B cell (primary cell): ENCODE measurements at regions not wholly inside any gene's neighbourhood (a gene's known extent, or its start where the extent isn't known, plus 50 kb on each side); places are given as distances from the start of the nearest gene placed in this dataset.

Source experiments
- ATAC-seq: fragments of 200-7000 bp; cut with Tn5 transposase; one replicate; pipeline ENCODE4 v1.10.0; 2021; ENCODE audit warnings: low read depth, mild to moderate bottlenecking, moderate number of reproducible peaks, moderate library complexity
- CTCF ChIA-PET: fragments of 350-600 bp; sonication (Branson Sonifier 250); formaldehyde crosslinking; loops from one replicate; lab custom pipeline; 2021; ENCODE audit warnings: antibody characterized with exemption, inconsistent platforms; lab: Charles Lee
- POLR2A ChIA-PET: fragments of 350-600 bp; sonication (Branson Sonifier 250); formaldehyde crosslinking; loops from one replicate; lab custom pipeline; 2021; ENCODE audit warnings: antibody characterized with exemption; lab: Charles Lee
- DNase-seq: peaks from one replicate; pipeline ENCODE4 v3.0.0; 2013
- H2AFZ ChIP-seq: 2 replicates; pipeline ENCODE4 v1.6.1; 2012; ENCODE audit warnings: mild to moderate bottlenecking, low read depth, low read length; ENCODE audit not compliant: insufficient read depth, poor library complexity, severe bottlenecking
- H3K27ac ChIP-seq, 2 donors: 1 replicate in 1 of 2; 2 replicates in 1 of 2; pipeline ENCODE4 v1.5.1; 2012 to 2013; ENCODE audit warnings: low read length in 2 of 2, mild to moderate bottlenecking in 2 of 2, moderate library complexity in 1 of 2
- H3K27me3 ChIP-seq, 4 experiments: fragments of 200-600 bp in 1 of 4; sonication (generic) in 1 of 4; replicated peaks in 1 of 4; 1 replicate in 2 of 4; 2 replicates in 2 of 4; pipeline versions ENCODE4 v1.6.1 to v1.7.0; 2013 to 2016; ENCODE audit warnings: low read length in 3 of 4, mild to moderate bottlenecking in 2 of 4, mixed read lengths in 1 of 4, moderate library complexity in 1 of 4; ENCODE audit not compliant: insufficient read depth in 4 of 4, control insufficient read depth in 3 of 4; ENCODE audit errors: control extremely low read depth in 1 of 4
- H3K36me3 ChIP-seq, 2 experiments: replicated peaks in 1 of 2; 1 replicate in 1 of 2; 2 replicates in 1 of 2; pipeline versions ENCODE4 v1.6.1 to v1.7.1; 2013; ENCODE audit warnings: low read length in 1 of 2; ENCODE audit not compliant: insufficient read depth in 2 of 2, control insufficient read depth in 1 of 2; ENCODE audit errors: control extremely low read depth in 1 of 2, extremely low read depth in 1 of 2
- H3K4me1 ChIP-seq, 2 donors: fragments of 200-600 bp in 1 of 2; sonication (generic) in 1 of 2; 1 replicate in 1 of 2; 2 replicates in 1 of 2; pipeline versions ENCODE4 v1.5.1 to v1.6.1; 2013 to 2017; ENCODE audit warnings: low read length in 2 of 2; ENCODE audit not compliant: control insufficient read depth in 2 of 2, insufficient read depth in 2 of 2
- H3K4me2 ChIP-seq: replicated peaks from 2 replicates; pipeline ENCODE3; 2012; ENCODE audit warnings: mild to moderate bottlenecking, low read depth, low read length; ENCODE audit not compliant: poor library complexity, severe bottlenecking
- H3K4me3 ChIP-seq, 5 experiments: fragments of 200-600 bp in 1 of 5; sonication (generic) in 1 of 5; 1 replicate in 3 of 5; 2 replicates in 2 of 5; pipeline versions ENCODE4 v1.5.1 to v1.7.0; 2011 to 2016; ENCODE audit warnings: low read length in 4 of 5, mild to moderate bottlenecking in 4 of 5, low read depth in 2 of 5, control low read depth in 1 of 5, moderate library complexity in 1 of 5; ENCODE audit not compliant: insufficient read depth in 1 of 5; ENCODE audit errors: control extremely low read depth in 1 of 5, extremely low read depth in 1 of 5
- H3K79me2 ChIP-seq: fragments of 200-600 bp; sonication (generic); one replicate; pipeline ENCODE4 v1.6.0; 2016; ENCODE audit warnings: low read length; ENCODE audit not compliant: control insufficient read depth, insufficient read depth
- H3K9ac ChIP-seq: fragments of 200-600 bp; sonication (generic); 2 replicates; pipeline ENCODE4 v1.6.1; 2017; ENCODE audit warnings: mild to moderate bottlenecking, low read length, moderate library complexity
- H3K9me3 ChIP-seq, 3 donors: one replicate each; pipeline versions ENCODE4 v1.6.1 to v1.7.1; 2013; ENCODE audit warnings: low read length in 2 of 3; ENCODE audit not compliant: control insufficient read depth in 2 of 3, insufficient read depth in 1 of 3; ENCODE audit errors: control extremely low read depth in 1 of 3
- H4K20me1 ChIP-seq: 2 replicates; pipeline ENCODE4 v1.6.0; 2012; ENCODE audit warnings: mild to moderate bottlenecking, low read length; ENCODE audit not compliant: insufficient read depth, control insufficient read depth, poor library complexity, severe bottlenecking
- H3K27ac Mint-ChIP-seq: one replicate; pipeline ENCODE4 v1.8.0; 2021; ENCODE audit warnings: mixed read lengths
- H3K27me3 Mint-ChIP-seq: one replicate; pipeline ENCODE4 v1.8.0; 2021; ENCODE audit warnings: mixed read lengths
- H3K4me1 Mint-ChIP-seq: one replicate; pipeline ENCODE4 v1.8.0; 2021; ENCODE audit warnings: mixed read lengths
- H3K4me3 Mint-ChIP-seq: one replicate; pipeline ENCODE4 v1.8.0; 2021; ENCODE audit warnings: mixed read lengths
- H3K9me3 Mint-ChIP-seq: one replicate; pipeline ENCODE4 v1.8.0; 2022; ENCODE audit warnings: mixed read lengths; ENCODE audit not compliant: insufficient read depth
- EZH2 ChIP-seq: IDR thresholded peaks from 2 replicates; pipeline ENCODE4 v1.6.1; 2012; ENCODE audit warnings: borderline replicate concordance, low read depth, mild to moderate bottlenecking, moderate library complexity, low read length; ENCODE audit not compliant: insufficient read depth, poor library complexity, severe bottlenecking
- WGBS: methylation state at CpG from one replicate; pipeline ENCODE4 v1.1.5; 2013; ENCODE audit warnings: missing lambda C conversion rate; ENCODE audit not compliant: insufficient coverage; 5-methylcytosine and 5-hydroxymethylcytosine counted together
- intact Hi-C: fragments of 100-400 bp; cut with micrococcal nuclease; formaldehyde crosslinking; loops from one replicate; pipeline ENCODE4 v1.10.0; 2022
- TF ChIP-seq, protein P1 (sequence below): fragments of 200-600 bp; IDR thresholded peaks from one replicate; pipeline ENCODE4 v1.8.0; 2022; ENCODE audit warnings: antibody characterized with exemption, mild to moderate bottlenecking

DNA sequence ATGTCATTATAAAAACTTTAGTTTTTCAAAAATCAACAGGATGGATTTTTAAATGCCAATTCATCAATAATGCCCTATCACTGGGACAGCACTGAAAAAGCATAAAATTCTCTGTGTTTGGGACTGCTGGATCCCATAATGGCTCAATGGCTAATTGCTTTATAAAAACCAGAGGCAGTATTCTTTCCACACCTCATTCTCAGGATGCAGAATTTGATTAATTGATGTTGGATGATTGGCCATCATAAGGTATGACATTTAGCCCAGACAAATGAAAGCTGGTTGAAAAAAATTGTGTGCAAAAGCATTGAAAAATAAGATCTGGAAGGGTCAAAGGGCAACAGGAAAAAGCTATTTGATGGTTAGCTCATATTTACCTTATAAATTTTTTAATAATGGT, 362.2 kb upstream of the SNX7 start:
- DNase-seq, result no peak
- CTCF ChIA-PET, result no interaction called here
- Histone ChIP-seq H2AFZ (no peak overlapping the region), H3K27ac (no peak overlapping the region), H3K4me1 (no peaks in the 10 kb centered on the region), H3K27me3 (no peaks in the 10 kb centered on the region), H3K9ac (no peak overlapping the region), H3K4me3 (no peak overlapping the region), H3K79me2 (no peaks in the 10 kb centered on the region), H4K20me1 (no peaks in the 10 kb centered on the region), H3K9me3 (peaks cover 0 to 3% (median 0%) of the 10 kb centered on the region in 3 donors), H3K36me3 (no peaks in the 10 kb centered on the region), H3K4me2 (no peak overlapping the region)
- POLR2A ChIA-PET, result no interaction called here
- TF ChIP-seq, protein P1, sequence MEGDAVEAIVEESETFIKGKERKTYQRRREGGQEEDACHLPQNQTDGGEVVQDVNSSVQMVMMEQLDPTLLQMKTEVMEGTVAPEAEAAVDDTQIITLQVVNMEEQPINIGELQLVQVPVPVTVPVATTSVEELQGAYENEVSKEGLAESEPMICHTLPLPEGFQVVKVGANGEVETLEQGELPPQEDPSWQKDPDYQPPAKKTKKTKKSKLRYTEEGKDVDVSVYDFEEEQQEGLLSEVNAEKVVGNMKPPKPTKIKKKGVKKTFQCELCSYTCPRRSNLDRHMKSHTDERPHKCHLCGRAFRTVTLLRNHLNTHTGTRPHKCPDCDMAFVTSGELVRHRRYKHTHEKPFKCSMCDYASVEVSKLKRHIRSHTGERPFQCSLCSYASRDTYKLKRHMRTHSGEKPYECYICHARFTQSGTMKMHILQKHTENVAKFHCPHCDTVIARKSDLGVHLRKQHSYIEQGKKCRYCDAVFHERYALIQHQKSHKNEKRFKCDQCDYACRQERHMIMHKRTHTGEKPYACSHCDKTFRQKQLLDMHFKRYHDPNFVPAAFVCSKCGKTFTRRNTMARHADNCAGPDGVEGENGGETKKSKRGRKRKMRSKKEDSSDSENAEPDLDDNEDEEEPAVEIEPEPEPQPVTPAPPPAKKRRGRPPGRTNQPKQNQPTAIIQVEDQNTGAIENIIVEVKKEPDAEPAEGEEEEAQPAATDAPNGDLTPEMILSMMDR, result no peak
- TF ChIP-seq EZH2, result no peak
- Mint-ChIP-seq H3K27me3 (no peaks in the 10 kb centered on the region), H3K4me1 (no peaks in the 10 kb centered on the region), H3K9me3 (no peaks in the 10 kb centered on the region), H3K4me3 (no peak overlapping the region), H3K27ac (no peak overlapping the region)
- intact Hi-C loops, result no loop called here
- no peak for ATAC-seq

DNA sequence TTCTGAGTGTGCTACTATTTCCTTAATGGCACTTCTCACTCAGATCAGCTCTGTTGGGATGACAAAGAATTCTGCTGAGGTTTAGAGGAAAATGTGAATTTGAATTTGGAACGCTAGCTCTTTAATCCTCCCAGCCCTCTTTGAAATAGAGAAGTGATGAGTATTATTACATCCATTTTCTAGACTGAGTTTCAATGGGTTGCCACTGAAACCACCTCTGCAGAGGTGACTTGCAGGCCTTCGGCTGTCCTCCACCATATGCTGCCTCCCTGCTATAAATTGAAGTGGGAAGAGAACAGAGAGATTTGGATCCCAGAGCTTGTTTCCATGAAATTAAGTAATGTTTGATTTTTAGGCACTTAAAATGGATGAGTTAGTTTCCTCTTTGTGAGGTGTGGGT, 363.2 kb upstream of the SNX7 start:
- H2AFZ ChIP-seq, result no peak overlapping the region
- no peaks in the 10 kb centered on the region for H3K27me3 ChIP-seq
- H3K4me1 ChIP-seq, result no peaks in the 10 kb centered on the region
- Mint-ChIP-seq H3K4me3 (no peak overlapping the region), H3K4me1 (no peaks in the 10 kb centered on the region), H3K27ac (no peak overlapping the region), H3K27me3 (no peaks in the 10 kb centered on the region), H3K9me3 (no peaks in the 10 kb centered on the region)
- H4K20me1 ChIP-seq, result no peaks in the 10 kb centered on the region
- DNase-seq (no peak), ATAC-seq (no peak)
- H3K36me3 ChIP-seq, result no peaks in the 10 kb centered on the region
- H3K9me3 ChIP-seq, result peaks cover 0 to 3% (median 0%) of the 10 kb centered on the region in 3 donors
- no CpG with 5 or more reads among the region's 2 CpGs for WGBS
- H3K27ac ChIP-seq, result no peak overlapping the region
- no peaks in the 10 kb centered on the region for H3K79me2 ChIP-seq
- POLR2A ChIA-PET, result no interaction called here
- no peak overlapping the region for H3K4me2 ChIP-seq
- H3K4me3 ChIP-seq, result no peak overlapping the region
- intact Hi-C loops, result no loop called here
- no peak for TF ChIP-seq EZH2
- TF ChIP-seq, protein P1, result no peak
- H3K9ac ChIP-seq, result no peak overlapping the region
- CTCF ChIA-PET, result no interaction called here
